ENCODE measurements at regions not wholly inside any gene's neighbourhood (a gene's known extent, or its start where the extent isn't known, plus 50 kb on each side); places are given as distances from the start of the nearest gene placed in this dataset.

DNA sequence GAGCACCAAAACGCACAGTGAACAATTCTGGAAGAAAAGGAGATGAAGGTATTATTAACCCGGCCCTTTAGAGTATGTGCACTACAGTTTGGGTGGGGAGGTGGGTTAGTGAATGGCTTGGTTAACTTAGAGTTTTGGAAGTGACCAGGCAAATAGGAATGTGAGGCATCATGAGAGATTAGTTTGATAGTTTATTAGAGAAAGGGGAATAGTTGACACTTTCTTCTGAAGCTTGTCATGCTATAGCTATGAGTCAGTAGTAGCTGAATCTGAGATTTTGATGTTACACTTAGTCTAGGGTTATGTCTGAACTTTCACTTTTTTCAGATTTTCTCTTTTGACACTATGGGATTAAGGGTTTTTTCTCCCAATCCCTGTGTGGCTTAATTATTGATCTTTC is 567.2 kb downstream of the SNAPC1 start:
- Histone ChIP-seq H3K36me3 (ENCODE audit: control insufficient read depth, insufficient read depth, low read length) (no peaks in the 10 kb centered on the region), H3K4me3 (ENCODE audit: low read depth, low read length) (no peak overlapping the region), H3K27me3 (replicated peaks; ENCODE audit: control insufficient read depth, insufficient read depth, low read length) (no peaks in the 10 kb centered on the region), H3K4me1 (no peaks in the 10 kb centered on the region), H3K9me3 (no peaks in the 10 kb centered on the region)
- TF ChIP-seq, protein P1, sequence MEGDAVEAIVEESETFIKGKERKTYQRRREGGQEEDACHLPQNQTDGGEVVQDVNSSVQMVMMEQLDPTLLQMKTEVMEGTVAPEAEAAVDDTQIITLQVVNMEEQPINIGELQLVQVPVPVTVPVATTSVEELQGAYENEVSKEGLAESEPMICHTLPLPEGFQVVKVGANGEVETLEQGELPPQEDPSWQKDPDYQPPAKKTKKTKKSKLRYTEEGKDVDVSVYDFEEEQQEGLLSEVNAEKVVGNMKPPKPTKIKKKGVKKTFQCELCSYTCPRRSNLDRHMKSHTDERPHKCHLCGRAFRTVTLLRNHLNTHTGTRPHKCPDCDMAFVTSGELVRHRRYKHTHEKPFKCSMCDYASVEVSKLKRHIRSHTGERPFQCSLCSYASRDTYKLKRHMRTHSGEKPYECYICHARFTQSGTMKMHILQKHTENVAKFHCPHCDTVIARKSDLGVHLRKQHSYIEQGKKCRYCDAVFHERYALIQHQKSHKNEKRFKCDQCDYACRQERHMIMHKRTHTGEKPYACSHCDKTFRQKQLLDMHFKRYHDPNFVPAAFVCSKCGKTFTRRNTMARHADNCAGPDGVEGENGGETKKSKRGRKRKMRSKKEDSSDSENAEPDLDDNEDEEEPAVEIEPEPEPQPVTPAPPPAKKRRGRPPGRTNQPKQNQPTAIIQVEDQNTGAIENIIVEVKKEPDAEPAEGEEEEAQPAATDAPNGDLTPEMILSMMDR (IDR thresholded peaks at IDR 0.05; ENCODE audit: insufficient read depth in 1 of 2, low read depth in 1 of 2, low read length in 1 of 2, severe bottlenecking in 1 of 2, unreplicated experiment in 1 of 2), result no peak
- Mint-ChIP-seq H3K4me1 (ENCODE audit: low read depth, unreplicated experiment) (no peaks in the 10 kb centered on the region), H3K4me3 (ENCODE audit: unreplicated experiment) (no peak overlapping the region), H3K9me3 (ENCODE audit: unreplicated experiment) (peaks cover 14% of the 10 kb centered on the region), H3K27me3 (ENCODE audit: insufficient read depth, unreplicated experiment) (no peaks in the 10 kb centered on the region), H3K36me3 (ENCODE audit: insufficient read depth, unreplicated experiment) (no peaks in the 10 kb centered on the region), H3K27ac (ENCODE audit: unreplicated experiment) (no peak overlapping the region)
- no TSS peak for BruUV-seq (replicated peaks)
- ChIA-PET POLR2A (no interaction called here), CTCF (no interaction called here)
- no peak for DNase-seq
- intact Hi-C loops (cut with micrococcal nuclease; ENCODE audit: unreplicated experiment), result no loop called here

DNA sequence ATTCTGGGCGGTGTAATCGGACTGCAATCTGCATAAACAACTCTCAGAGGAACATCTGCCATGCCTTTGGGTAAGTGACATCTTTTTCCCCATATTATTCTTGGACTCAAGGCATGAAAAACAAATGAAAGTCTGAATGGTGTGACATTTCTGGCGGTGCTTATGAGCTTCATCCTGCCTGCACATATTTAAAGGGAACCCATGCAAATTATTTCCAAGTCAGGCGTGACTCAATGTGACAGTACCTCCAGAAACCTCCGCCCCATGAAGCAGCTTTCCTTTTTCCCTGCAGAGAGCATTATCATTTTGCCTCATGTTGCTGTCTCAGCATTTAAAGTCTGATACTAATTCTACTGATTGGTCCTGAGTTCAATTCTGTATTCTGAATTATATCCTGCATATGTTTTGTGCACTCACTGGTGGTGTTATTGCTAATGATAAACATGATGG is 585.4 kb downstream of the SNAPC1 start:
- no peak overlapping the region for H3K27ac Mint-ChIP-seq (ENCODE audit: unreplicated experiment)
- H3K4me1 ChIP-seq, result no peaks in the 10 kb centered on the region
- no peak for DNase-seq
- H3K27me3 Mint-ChIP-seq (ENCODE audit: insufficient read depth, unreplicated experiment), result no peaks in the 10 kb centered on the region
- CTCF ChIA-PET, result no interaction called here
- no peaks in the 10 kb centered on the region for H3K36me3 ChIP-seq (ENCODE audit: control insufficient read depth, insufficient read depth, low read length)
- no peaks in the 10 kb centered on the region for H3K4me1 Mint-ChIP-seq (ENCODE audit: low read depth, unreplicated experiment)
- peaks cover 2% of the 10 kb centered on the region; the same call in 1 of the 2 replicates for H3K9me3 ChIP-seq
- H3K4me3 ChIP-seq (ENCODE audit: low read depth, low read length), result no peak overlapping the region
- no peak overlapping the region for H3K4me3 Mint-ChIP-seq (ENCODE audit: unreplicated experiment)
- no peaks in the 10 kb centered on the region for H3K27me3 ChIP-seq (replicated peaks; ENCODE audit: control insufficient read depth, insufficient read depth, low read length)
- POLR2A ChIA-PET, result no interaction called here
- TF ChIP-seq, protein P1 (IDR thresholded peaks at IDR 0.05; ENCODE audit: insufficient read depth in 1 of 2, low read depth in 1 of 2, low read length in 1 of 2, severe bottlenecking in 1 of 2, unreplicated experiment in 1 of 2), result no peak
- intact Hi-C loops (cut with micrococcal nuclease; ENCODE audit: unreplicated experiment), result no loop called here
- no TSS peak for BruUV-seq (replicated peaks)
- H3K9me3 Mint-ChIP-seq (ENCODE audit: unreplicated experiment), result no peaks in the 10 kb centered on the region
- no peaks in the 10 kb centered on the region for H3K36me3 Mint-ChIP-seq (ENCODE audit: insufficient read depth, unreplicated experiment)

DNA sequence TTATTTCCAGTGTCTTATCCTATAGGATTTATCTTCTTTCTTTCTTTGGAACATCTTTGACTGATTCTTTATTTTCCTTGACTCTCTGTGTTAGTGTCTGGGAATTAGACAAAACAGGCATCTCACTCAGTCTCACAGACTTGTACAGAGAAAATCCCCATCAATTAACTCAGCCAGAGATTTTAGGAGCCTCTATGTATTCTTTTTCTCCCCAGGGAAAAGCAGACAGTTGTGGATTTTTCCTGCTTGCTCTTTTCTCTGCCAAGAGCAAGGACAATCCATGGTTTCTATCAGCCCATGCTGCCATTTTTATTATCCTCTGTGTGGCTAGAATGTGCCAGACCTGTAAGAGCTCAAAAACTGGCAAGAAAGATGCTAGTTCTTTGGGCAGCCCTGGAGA is 595.1 kb downstream of the SNAPC1 start:
- H3K36me3 Mint-ChIP-seq (ENCODE audit: insufficient read depth, unreplicated experiment), result no peaks in the 10 kb centered on the region
- Histone ChIP-seq H3K4me1 (no peaks in the 10 kb centered on the region), H3K36me3 (ENCODE audit: control insufficient read depth, insufficient read depth, low read length) (no peaks in the 10 kb centered on the region), H3K4me3 (ENCODE audit: low read depth, low read length) (no peak overlapping the region), H3K27me3 (replicated peaks; ENCODE audit: control insufficient read depth, insufficient read depth, low read length) (no peaks in the 10 kb centered on the region), H3K9me3 (peaks cover 14% of the 10 kb centered on the region; the same call in 1 of the 2 replicates)
- no peak overlapping the region for H3K27ac Mint-ChIP-seq (ENCODE audit: unreplicated experiment)
- no peaks in the 10 kb centered on the region for H3K27me3 Mint-ChIP-seq (ENCODE audit: insufficient read depth, unreplicated experiment)
- DNase-seq, result no peak
- H3K4me3 Mint-ChIP-seq (ENCODE audit: unreplicated experiment), result no peak overlapping the region
- POLR2A ChIA-PET, result no interaction called here
- H3K9me3 Mint-ChIP-seq (ENCODE audit: unreplicated experiment), result peaks cover 34% of the 10 kb centered on the region
- TF ChIP-seq, protein P1 (IDR thresholded peaks at IDR 0.05; ENCODE audit: insufficient read depth in 1 of 2, low read depth in 1 of 2, low read length in 1 of 2, severe bottlenecking in 1 of 2, unreplicated experiment in 1 of 2), result no peak
- H3K4me1 Mint-ChIP-seq (ENCODE audit: low read depth, unreplicated experiment), result no peaks in the 10 kb centered on the region
- BruUV-seq (replicated peaks), result no TSS peak
- intact Hi-C loops (cut with micrococcal nuclease; ENCODE audit: unreplicated experiment), result no loop called here
- CTCF ChIA-PET, result no interaction called here
